ENCODE measurements at regions not wholly inside any gene's neighbourhood (a gene's known extent, or its start where the extent isn't known, plus 50 kb on each side); places are given as distances from the start of the nearest gene placed in this dataset.
"Not testable (repeated sequence)": the region's sequence is repeated elsewhere in the genome, so short reads cannot be mapped to it uniquely, and the experiment has no call there.

DNA sequence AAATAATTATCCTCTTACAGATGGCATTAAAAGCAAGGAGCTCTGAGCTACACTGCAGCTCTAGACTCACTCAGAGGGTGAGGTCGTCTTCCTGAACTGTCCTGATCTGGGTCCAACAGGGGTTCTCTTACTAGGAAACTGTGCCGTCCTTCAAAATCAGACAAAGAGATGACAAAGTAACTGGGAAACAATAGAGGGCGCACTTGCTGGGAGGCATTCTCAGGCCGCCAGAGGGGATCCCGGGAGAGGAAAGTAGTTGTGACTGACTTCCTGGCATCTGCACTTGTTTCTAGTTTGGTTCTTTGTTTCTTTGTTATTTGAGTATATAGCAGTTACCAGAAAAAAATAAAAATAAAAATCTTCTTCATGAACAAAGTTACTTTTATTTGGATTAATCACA lies 142.9 kb upstream of the MSX2 start:
- TF ChIP-seq, protein P1, sequence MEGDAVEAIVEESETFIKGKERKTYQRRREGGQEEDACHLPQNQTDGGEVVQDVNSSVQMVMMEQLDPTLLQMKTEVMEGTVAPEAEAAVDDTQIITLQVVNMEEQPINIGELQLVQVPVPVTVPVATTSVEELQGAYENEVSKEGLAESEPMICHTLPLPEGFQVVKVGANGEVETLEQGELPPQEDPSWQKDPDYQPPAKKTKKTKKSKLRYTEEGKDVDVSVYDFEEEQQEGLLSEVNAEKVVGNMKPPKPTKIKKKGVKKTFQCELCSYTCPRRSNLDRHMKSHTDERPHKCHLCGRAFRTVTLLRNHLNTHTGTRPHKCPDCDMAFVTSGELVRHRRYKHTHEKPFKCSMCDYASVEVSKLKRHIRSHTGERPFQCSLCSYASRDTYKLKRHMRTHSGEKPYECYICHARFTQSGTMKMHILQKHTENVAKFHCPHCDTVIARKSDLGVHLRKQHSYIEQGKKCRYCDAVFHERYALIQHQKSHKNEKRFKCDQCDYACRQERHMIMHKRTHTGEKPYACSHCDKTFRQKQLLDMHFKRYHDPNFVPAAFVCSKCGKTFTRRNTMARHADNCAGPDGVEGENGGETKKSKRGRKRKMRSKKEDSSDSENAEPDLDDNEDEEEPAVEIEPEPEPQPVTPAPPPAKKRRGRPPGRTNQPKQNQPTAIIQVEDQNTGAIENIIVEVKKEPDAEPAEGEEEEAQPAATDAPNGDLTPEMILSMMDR (IDR thresholded peaks at IDR 0.05; ENCODE audit: low read depth, low read length, missing control alignments), result peak; percentile 54
- DNase-seq (ENCODE audit: extremely low read depth, low read depth), result no peak
- no peak overlapping the region for H3K4me3 ChIP-seq (replicated peaks; ENCODE audit: low read depth, low read length)

DNA sequence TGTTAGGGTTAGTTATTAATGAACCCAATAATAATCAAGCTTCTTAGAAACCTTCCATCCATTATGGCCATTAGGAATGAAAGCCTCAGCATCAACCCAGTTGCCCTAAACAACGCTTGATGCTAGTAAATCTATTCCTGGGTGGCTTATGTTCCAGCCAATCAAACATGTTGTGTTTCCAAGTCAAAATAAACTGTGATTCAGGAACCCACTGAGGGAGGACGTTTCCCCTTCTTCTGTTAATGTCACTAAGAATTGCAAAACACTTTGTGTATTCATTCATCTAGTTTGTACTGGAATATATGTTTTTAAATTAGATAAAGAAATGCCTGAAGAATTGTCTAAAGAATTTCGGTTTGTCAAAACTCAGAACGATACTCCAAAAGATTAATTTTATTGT lies 142.5 kb upstream of the MSX2 start:
- H3K4me3 ChIP-seq (replicated peaks; ENCODE audit: low read depth, low read length), result no peak overlapping the region
- DNase-seq (ENCODE audit: extremely low read depth, low read depth), result no peak
- TF ChIP-seq, protein P1 (IDR thresholded peaks at IDR 0.05; ENCODE audit: low read depth, low read length, missing control alignments), result no peak

DNA sequence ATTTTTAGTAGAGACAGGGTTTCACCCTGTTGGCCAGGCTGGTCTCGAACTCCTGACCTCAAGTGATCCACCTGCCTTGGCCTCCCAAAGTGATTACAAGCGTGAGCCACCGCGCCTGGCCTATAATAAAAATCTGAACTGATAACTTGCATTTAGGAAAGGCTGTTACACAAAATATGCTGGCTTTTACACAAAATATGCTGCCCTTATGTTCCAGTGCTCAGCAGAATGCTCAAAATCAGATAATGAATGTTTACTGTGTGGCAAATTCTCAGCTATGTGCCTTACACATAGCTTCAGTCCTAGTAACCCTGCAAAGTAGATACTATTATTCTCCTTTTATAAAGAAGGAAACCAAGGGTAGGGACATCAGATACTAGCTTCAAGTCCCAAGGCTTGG lies 141.3 kb upstream of the MSX2 start:
- TF ChIP-seq, protein P1 (IDR thresholded peaks at IDR 0.05; ENCODE audit: low read depth, low read length, missing control alignments), result no peak
- DNase-seq (ENCODE audit: extremely low read depth, low read depth), result no peak
- H3K4me3 ChIP-seq (replicated peaks; ENCODE audit: low read depth, low read length), result no peak overlapping the region

DNA sequence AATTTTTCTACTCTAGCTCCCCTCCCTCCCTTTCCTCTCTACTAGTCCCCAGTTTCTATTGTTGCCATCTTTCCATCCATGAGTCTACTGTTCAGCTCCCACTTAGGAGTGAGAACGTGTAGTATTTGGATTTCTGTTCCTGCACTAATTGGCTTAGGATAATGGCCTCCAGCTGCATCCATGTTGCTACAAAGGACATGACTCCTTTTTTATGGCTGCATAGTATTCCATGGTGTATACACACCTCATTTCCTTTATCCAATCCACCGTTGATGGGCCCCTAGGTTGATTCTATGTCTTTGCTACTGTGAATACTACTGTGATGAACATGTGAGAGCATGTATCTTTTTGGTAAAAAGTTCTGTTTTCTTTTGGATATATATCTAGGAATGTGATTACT lies 138.9 kb upstream of the MSX2 start:
- TF ChIP-seq, protein P1 (IDR thresholded peaks at IDR 0.05; ENCODE audit: low read depth, low read length, missing control alignments), result no peak
- H3K4me3 ChIP-seq (replicated peaks; ENCODE audit: low read depth, low read length), result no peak overlapping the region
- no peak for DNase-seq (ENCODE audit: extremely low read depth, low read depth)

DNA sequence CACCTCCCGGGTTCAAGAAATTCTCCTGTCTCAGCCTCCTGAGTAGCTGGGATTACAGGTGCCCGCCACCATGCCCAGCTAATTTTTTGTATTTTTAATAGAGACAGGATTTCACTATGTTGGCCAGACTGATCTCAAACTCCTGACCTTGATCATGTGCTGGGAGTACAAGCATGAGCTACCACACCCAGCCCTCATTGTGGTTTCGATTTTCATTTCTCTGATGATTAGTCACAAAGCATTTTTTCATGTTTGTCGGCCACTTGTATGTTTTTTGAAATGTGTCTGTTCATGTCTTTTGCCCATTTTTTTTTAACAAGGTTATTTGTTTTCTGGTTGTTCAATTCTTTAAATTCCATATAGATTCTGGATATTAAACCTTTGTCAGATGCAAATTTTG lies 138.2 kb upstream of the MSX2 start:
- DNase-seq (ENCODE audit: extremely low read depth, low read depth); H3K4me3 ChIP-seq (replicated peaks; ENCODE audit: low read depth, low read length): not testable (repeated sequence)

DNA sequence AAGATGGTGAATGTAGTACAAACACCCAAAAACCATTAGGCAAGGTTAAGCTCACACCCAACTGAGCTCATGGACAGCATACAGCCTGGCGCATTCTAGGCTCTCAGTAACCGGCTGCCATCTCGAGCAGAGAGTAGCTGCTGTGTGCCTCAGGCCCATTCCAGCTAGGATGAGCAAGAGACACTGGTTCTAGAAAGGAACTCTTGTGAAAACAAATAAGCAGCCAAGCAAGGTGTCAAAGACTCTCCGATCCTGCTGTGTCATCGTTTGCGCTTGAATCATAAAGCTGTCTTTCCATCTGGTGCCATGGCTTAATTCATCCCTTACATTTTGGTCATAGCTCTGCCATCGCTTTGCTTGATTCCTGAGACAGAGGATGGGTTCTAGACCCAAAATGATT lies 135.4 kb upstream of the MSX2 start:
- no peak overlapping the region for H3K4me3 ChIP-seq (replicated peaks; ENCODE audit: low read depth, low read length)
- TF ChIP-seq, protein P1 (IDR thresholded peaks at IDR 0.05; ENCODE audit: low read depth, low read length, missing control alignments), result no peak
- DNase-seq (ENCODE audit: extremely low read depth, low read depth), result no peak

DNA sequence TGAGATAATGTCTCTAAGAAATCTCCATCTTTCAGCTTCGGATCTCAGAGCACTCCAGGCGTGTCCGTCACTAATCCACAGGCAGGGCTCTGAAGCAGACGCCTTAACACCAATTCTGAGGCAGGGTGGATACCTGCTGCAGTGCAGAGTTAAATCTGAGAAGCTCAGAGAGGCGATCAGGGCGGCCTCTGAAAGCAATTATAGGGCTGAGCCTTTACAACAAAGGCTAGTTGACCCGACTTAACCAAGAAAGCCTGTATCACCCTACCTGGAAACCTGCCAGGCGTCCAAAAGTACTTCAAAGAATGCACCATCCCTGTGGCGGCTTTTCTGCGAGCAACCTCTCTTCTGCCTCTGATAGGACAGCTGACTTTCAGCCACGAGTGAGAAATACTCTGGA lies 134.8 kb upstream of the MSX2 start:
- TF ChIP-seq, protein P1 (IDR thresholded peaks at IDR 0.05; ENCODE audit: low read depth, low read length, missing control alignments), result no peak
- no peak for DNase-seq (ENCODE audit: extremely low read depth, low read depth)
- H3K4me3 ChIP-seq (replicated peaks; ENCODE audit: low read depth, low read length), result no peak overlapping the region

Measured in HFF-Myc (cell line).